ENCODE measurements at regions not wholly inside any gene's neighbourhood (a gene's known extent, or its start where the extent isn't known, plus 50 kb on each side); places are given as distances from the start of the nearest gene placed in this dataset.

- ATAC-seq, result no peak
- no peak for DNase-seq
- H3K9me3 ChIP-seq, result no peaks in the 10 kb centered on the region
- no peaks in the 10 kb centered on the region for H3K4me1 ChIP-seq
- no peaks in the 10 kb centered on the region for H3K36me3 ChIP-seq
- TF ChIP-seq POLR2A (IDR thresholded peaks at IDR 0.05), result no peak
- TF ChIP-seq, protein P1, sequence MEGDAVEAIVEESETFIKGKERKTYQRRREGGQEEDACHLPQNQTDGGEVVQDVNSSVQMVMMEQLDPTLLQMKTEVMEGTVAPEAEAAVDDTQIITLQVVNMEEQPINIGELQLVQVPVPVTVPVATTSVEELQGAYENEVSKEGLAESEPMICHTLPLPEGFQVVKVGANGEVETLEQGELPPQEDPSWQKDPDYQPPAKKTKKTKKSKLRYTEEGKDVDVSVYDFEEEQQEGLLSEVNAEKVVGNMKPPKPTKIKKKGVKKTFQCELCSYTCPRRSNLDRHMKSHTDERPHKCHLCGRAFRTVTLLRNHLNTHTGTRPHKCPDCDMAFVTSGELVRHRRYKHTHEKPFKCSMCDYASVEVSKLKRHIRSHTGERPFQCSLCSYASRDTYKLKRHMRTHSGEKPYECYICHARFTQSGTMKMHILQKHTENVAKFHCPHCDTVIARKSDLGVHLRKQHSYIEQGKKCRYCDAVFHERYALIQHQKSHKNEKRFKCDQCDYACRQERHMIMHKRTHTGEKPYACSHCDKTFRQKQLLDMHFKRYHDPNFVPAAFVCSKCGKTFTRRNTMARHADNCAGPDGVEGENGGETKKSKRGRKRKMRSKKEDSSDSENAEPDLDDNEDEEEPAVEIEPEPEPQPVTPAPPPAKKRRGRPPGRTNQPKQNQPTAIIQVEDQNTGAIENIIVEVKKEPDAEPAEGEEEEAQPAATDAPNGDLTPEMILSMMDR (IDR thresholded peaks at IDR 0.05), result no peak
- 68% methylated on average over 4 of the region's 4 CpGs for WGBS (ENCODE audit: insufficient coverage, low coverage, low lambda C conversion rate, missing lambda C conversion rate)
- H3K4me3 ChIP-seq, result no peak overlapping the region
- no peak overlapping the region for H3K27ac ChIP-seq
- H3K27me3 ChIP-seq, result no peaks in the 10 kb centered on the region
- intact Hi-C loops (cut with DNase I), result no loop called here
Measured at GRCh38 chr5:113778147-113778546, 264.7 kb downstream of the YTHDC2 start.

DNA sequence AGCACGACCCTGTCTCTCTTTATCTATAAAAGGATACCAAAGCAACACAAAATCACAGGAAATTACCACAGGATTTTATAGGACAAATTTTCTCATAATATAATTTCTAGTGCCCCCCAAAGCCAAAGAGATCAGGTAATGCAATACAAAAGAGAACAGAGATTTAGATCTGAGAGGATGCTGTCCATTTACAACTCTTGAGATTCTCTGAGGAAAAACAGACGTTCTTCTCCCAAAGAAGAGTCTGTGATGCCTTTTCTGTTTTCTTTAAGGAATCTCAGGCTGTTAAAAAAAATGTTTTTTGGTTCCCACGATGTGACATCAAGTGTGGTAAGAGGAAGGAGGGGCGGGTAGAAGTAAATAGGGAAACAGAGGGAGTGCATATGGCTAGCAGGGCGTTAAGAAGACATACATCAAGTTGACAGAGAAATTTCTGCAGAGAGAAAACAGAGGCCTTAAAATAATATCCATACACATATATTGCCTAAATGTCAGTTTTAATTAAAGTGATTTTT is 274.7 kb downstream of the YTHDC2 start:
- no peak for ATAC-seq
- Histone ChIP-seq H3K27me3 (no peaks in the 10 kb centered on the region), H3K4me3 (no peak overlapping the region), H3K36me3 (no peaks in the 10 kb centered on the region), H3K4me1 (no peaks in the 10 kb centered on the region), H3K27ac (no peak overlapping the region), H3K9me3 (no peaks in the 10 kb centered on the region)
- WGBS (ENCODE audit: insufficient coverage, low coverage, low lambda C conversion rate, missing lambda C conversion rate), result 26% methylated on average over 5 of the region's 5 CpGs
- TF ChIP-seq POLR2A (IDR thresholded peaks at IDR 0.05), result no peak
- TF ChIP-seq, protein P1 (IDR thresholded peaks at IDR 0.05), result no peak
- intact Hi-C loops (cut with DNase I), result no loop called here
- no peak for DNase-seq

- no peak for TF ChIP-seq POLR2A (IDR thresholded peaks at IDR 0.05)
- TF ChIP-seq, protein P1 (IDR thresholded peaks at IDR 0.05), result no peak
- Histone ChIP-seq H3K9me3 (no peaks in the 10 kb centered on the region), H3K27me3 (no peaks in the 10 kb centered on the region), H3K27ac (no peak overlapping the region), H3K36me3 (no peaks in the 10 kb centered on the region), H3K4me3 (no peak overlapping the region), H3K4me1 (no peaks in the 10 kb centered on the region)
- WGBS (ENCODE audit: insufficient coverage, low coverage, low lambda C conversion rate, missing lambda C conversion rate), result 40% methylated on average over 3 of the region's 3 CpGs
- peak in 1 of 4 donors; percentile 32 for ATAC-seq
- peak in 1 of 3 donors; percentile 63 for DNase-seq
- intact Hi-C loops (cut with DNase I), result no loop called here
Measured at GRCh38 chr5:113789769-113790168, 276.3 kb downstream of the YTHDC2 start.

DNA sequence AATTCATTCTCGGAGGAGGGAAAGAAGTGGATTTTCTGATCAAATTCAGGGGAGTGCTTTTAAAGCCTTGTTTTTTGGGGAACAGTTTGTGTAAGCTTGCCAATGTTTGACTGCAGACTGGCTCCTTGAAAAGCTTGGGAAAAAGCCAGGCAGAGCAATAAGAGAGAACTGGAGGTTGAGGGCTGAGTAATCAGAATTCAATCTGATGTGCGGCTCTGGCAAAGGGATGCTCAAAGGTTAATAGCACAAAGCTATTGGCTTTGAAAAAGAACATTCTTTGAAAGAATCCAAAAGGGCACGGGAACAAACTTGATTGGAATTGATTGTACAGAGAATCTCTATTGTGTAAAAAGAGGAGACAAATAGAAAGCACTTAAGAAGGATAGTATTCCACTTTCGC is 279.3 kb downstream of the YTHDC2 start:
- WGBS (ENCODE audit: insufficient coverage, low coverage, low lambda C conversion rate, missing lambda C conversion rate), result 57% methylated on average over 4 of the region's 4 CpGs
- no peaks in the 10 kb centered on the region for H3K36me3 ChIP-seq
- H3K9me3 ChIP-seq, result no peaks in the 10 kb centered on the region
- no peak for ATAC-seq
- TF ChIP-seq, protein P1 (IDR thresholded peaks at IDR 0.05), result no peak
- TF ChIP-seq POLR2A (IDR thresholded peaks at IDR 0.05), result no peak
- H3K4me3 ChIP-seq, result no peak overlapping the region
- intact Hi-C loops (cut with DNase I), result no loop called here
- no peaks in the 10 kb centered on the region for H3K27me3 ChIP-seq
- H3K27ac ChIP-seq, result no peak overlapping the region
- no peaks in the 10 kb centered on the region for H3K4me1 ChIP-seq
- no peak for DNase-seq

DNA sequence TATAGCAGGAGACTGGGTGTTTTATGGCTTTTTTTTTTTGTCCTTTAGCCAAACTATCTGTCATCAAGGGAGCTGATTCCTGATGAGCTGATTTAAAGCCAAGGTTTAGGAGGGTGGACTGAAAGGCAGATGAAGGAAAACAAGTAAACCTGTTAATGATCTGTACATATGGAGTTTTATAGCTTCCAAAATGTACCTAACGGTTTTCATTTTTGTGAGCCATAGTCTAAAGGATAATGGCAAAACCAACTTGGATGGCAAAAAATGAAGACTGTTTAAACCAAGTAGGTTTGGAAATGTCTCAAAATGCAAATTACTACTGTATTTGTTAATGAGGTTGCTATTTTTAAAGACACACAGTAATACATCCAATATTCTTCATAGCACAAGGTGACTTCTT is 281.5 kb downstream of the YTHDC2 start:
- H3K4me1 ChIP-seq, result no peaks in the 10 kb centered on the region
- no peaks in the 10 kb centered on the region for H3K27me3 ChIP-seq
- H3K27ac ChIP-seq, result no peak overlapping the region
- intact Hi-C loops (cut with DNase I), result no loop called here
- ATAC-seq (no peak), DNase-seq (no peak)
- H3K9me3 ChIP-seq, result no peaks in the 10 kb centered on the region
- 50% methylated on average over 1 of the region's 1 CpG for WGBS (ENCODE audit: insufficient coverage, low coverage, low lambda C conversion rate, missing lambda C conversion rate)
- TF ChIP-seq POLR2A (IDR thresholded peaks at IDR 0.05), result no peak
- TF ChIP-seq, protein P1 (IDR thresholded peaks at IDR 0.05), result no peak
- no peak overlapping the region for H3K4me3 ChIP-seq
- no peaks in the 10 kb centered on the region for H3K36me3 ChIP-seq

All from right lobe of liver (tissue), 6 donors.